Liver (tissue), 8 donors: ENCODE measurements at regions not wholly inside any gene's neighbourhood (a gene's known extent, or its start where the extent isn't known, plus 50 kb on each side); places are given as distances from the start of the nearest gene placed in this dataset.

Experiments used
- DNase-seq: peaks from one replicate; pipeline ENCODE4 v3.0.0-alpha.2; 2017; ENCODE audit warnings: low spot score
- H3K27ac ChIP-seq, 2 donors: one replicate each; pipeline ENCODE4 v1.7.0; 2013; ENCODE audit warnings: inconsistent platforms in 2 of 2, low read length in 2 of 2, control low read depth in 1 of 2, low read depth in 1 of 2, mild to moderate bottlenecking in 1 of 2
- H3K27me3 ChIP-seq, 4 donors: one replicate each; pipeline versions ENCODE4 v1.6.1 to v1.7.0; 2013; ENCODE audit warnings: low read length in 3 of 4, inconsistent platforms in 1 of 4, mild to moderate bottlenecking in 1 of 4, moderate library complexity in 1 of 4; ENCODE audit not compliant: control insufficient read depth in 4 of 4, insufficient read depth in 4 of 4
- H3K36me3 ChIP-seq, 4 donors: one replicate each; pipeline versions ENCODE4 v1.6.1 to v1.7.0; 2013; ENCODE audit warnings: low read length in 3 of 4, mild to moderate bottlenecking in 3 of 4, low read depth in 1 of 4, moderate library complexity in 1 of 4; ENCODE audit not compliant: control insufficient read depth in 4 of 4, insufficient read depth in 3 of 4
- H3K4me1 ChIP-seq, 4 donors: one replicate each; pipeline versions ENCODE4 v1.6.1 to v1.7.0; 2013; ENCODE audit warnings: low read length in 3 of 4, mild to moderate bottlenecking in 3 of 4, moderate library complexity in 1 of 4; ENCODE audit not compliant: control insufficient read depth in 4 of 4, insufficient read depth in 4 of 4
- H3K4me3 ChIP-seq, 3 donors: one replicate each; pipeline versions ENCODE4 v1.6.1 to v1.7.0; 2013; ENCODE audit warnings: low read length in 3 of 3, control low read depth in 1 of 3, low read depth in 1 of 3, mild to moderate bottlenecking in 1 of 3
- H3K9ac ChIP-seq, 2 donors: one replicate each; pipeline ENCODE4 v1.7.0; 2013; ENCODE audit warnings: low read length in 2 of 2, mild to moderate bottlenecking in 2 of 2, moderate library complexity in 2 of 2, control low read depth in 1 of 2, low read depth in 1 of 2
- H3K9me3 ChIP-seq, 4 donors: one replicate each; pipeline versions ENCODE4 v1.6.1 to v1.7.0; 2013; ENCODE audit warnings: low read length in 3 of 4; ENCODE audit not compliant: control insufficient read depth in 4 of 4
- CTCF ChIP-seq: fragments of 150-350 bp; IDR thresholded peaks from 2 replicates; pipeline ENCODE4 v1.5.1; 2017; ENCODE audit warnings: improper control_type of control experiment, low read depth, low read length; ENCODE audit not compliant: missing input control
- EGR1 ChIP-seq, 2 donors: IDR thresholded peaks; 2 replicates each; pipeline ENCODE4 v1.6.1; 2016 to 2018; ENCODE audit warnings: antibody characterized with exemption in 2 of 2, low read depth in 2 of 2
- FOXA1 ChIP-seq: IDR thresholded peaks from 2 replicates; pipeline ENCODE4 v1.6.1; 2016; ENCODE audit warnings: antibody characterized with exemption
- GABPA ChIP-seq, 2 donors: IDR thresholded peaks in 1 of 2; conservative IDR thresholded peaks in 1 of 2; 2 replicates each; pipeline ENCODE4 v1.6.1; 2016; ENCODE audit warnings: antibody characterized with exemption in 2 of 2, mild to moderate bottlenecking in 1 of 2, moderate library complexity in 1 of 2
- HNF4A ChIP-seq, 2 donors: conservative IDR thresholded peaks; 2 replicates each; pipeline ENCODE4 v1.6.1; 2016; ENCODE audit warnings: antibody characterized with exemption in 2 of 2, mild to moderate bottlenecking in 2 of 2
- HNF4G ChIP-seq: IDR thresholded peaks from 2 replicates; pipeline ENCODE4 v1.6.1; 2016; ENCODE audit warnings: antibody characterized with exemption
- MAX ChIP-seq: IDR thresholded peaks from 2 replicates; pipeline ENCODE4 v1.6.1; 2016; ENCODE audit warnings: antibody characterized with exemption
- NR2F2 ChIP-seq: IDR thresholded peaks from 2 replicates; pipeline ENCODE4 v1.6.1; 2016; ENCODE audit warnings: antibody characterized with exemption
- RAD21 ChIP-seq, 2 donors: IDR thresholded peaks; 2 replicates each; pipeline ENCODE4 v1.6.1; 2016; ENCODE audit warnings: antibody characterized with exemption in 2 of 2, mild to moderate bottlenecking in 2 of 2
- REST ChIP-seq: IDR thresholded peaks from 2 replicates; pipeline ENCODE4 v1.6.1; 2016; ENCODE audit warnings: antibody characterized with exemption, mild to moderate bottlenecking
- RXRA ChIP-seq, 2 donors: IDR thresholded peaks; 2 replicates each; pipeline ENCODE4 v1.6.1; 2017 to 2018; ENCODE audit warnings: antibody characterized with exemption in 2 of 2, mild to moderate bottlenecking in 1 of 2
- SP1 ChIP-seq: IDR thresholded peaks from 2 replicates; pipeline ENCODE4 v1.6.1; 2018; ENCODE audit warnings: antibody characterized with exemption, mild to moderate bottlenecking
- TAF1 ChIP-seq: conservative IDR thresholded peaks from 2 replicates; pipeline ENCODE4 v1.6.1; 2016; ENCODE audit warnings: antibody characterized with exemption, mild to moderate bottlenecking
- YY1 ChIP-seq: IDR thresholded peaks from 2 replicates; pipeline ENCODE4 v1.6.1; 2016; ENCODE audit warnings: antibody characterized with exemption, mild to moderate bottlenecking
- ZBTB33 ChIP-seq: IDR thresholded peaks from 2 replicates; pipeline ENCODE4 v1.6.1; 2016; ENCODE audit warnings: antibody characterized with exemption
- WGBS: extraction: QIAGEN DNeasy Blood & Tissue Kit; methylation state at CpG from one replicate; pipeline ENCODE4 v1.1.7; 2013; 5-methylcytosine and 5-hydroxymethylcytosine counted together
- donor health status: healthy.
- donor health status: healthy.
- donor health status: healthy.
- donor health status: healthy.
- donor health status: healthy.

- TF ChIP-seq ZBTB33 (no peak), HNF4A (conservative IDR thresholded peaks at IDR 0.05) (no peak), MAX (no peak), RXRA (IDR thresholded peaks at IDR 0.05) (no peak), EGR1 (IDR thresholded peaks at IDR 0.05; ENCODE audit: low read depth in 2 of 2) (no peak), TAF1 (no peak), RAD21 (IDR thresholded peaks at IDR 0.05) (no peak), NR2F2 (no peak), FOXA1 (no peak), GABPA (IDR thresholded peaks at IDR 0.05 in 1 of 2, conservative IDR thresholded peaks at IDR 0.05 in 1 of 2) (no peak)
These were observed 97.2 kb upstream of the PMEPA1 start (continued) for GRCh38 chr20:57806975-57807374.

- Histone ChIP-seq H3K4me1 (no peaks in the 10 kb centered on the region), H3K27me3 (no peaks in the 10 kb centered on the region), H3K27ac (no peak overlapping the region), H3K9ac (no peak overlapping the region), H3K36me3 (no peaks in the 10 kb centered on the region), H3K9me3 (no peaks in the 10 kb centered on the region), H3K4me3 (no peak overlapping the region)
- no peak for DNase-seq
- no peak for TF ChIP-seq RXRA (IDR thresholded peaks at IDR 0.05)
- no peak for TF ChIP-seq EGR1 (IDR thresholded peaks at IDR 0.05; ENCODE audit: low read depth in 2 of 2)
- TF ChIP-seq HNF4A (conservative IDR thresholded peaks at IDR 0.05) = no peak
- 73% methylated on average over 6 of the region's 6 CpGs for WGBS
These were observed 96.7 kb upstream of the PMEPA1 start for GRCh38 chr20:57806476-57806875.

GRCh38 chr20:57805747-57806146 is 95.9 kb upstream of the PMEPA1 start:
- Histone ChIP-seq H3K9ac (no peak overlapping the region), H3K27ac (no peak overlapping the region), H3K36me3 (no peaks in the 10 kb centered on the region), H3K4me3 (no peak overlapping the region), H3K9me3 (no peaks in the 10 kb centered on the region), H3K4me1 (no peaks in the 10 kb centered on the region), H3K27me3 (no peaks in the 10 kb centered on the region)
- 81% methylated on average over 5 of the region's 5 CpGs for WGBS
- TF ChIP-seq RXRA (IDR thresholded peaks at IDR 0.05) = no peak
- DNase-seq = no peak

GRCh38 chr20:57804470-57805250 is 94.8 kb upstream of the PMEPA1 start:
- no peak for DNase-seq
- no peaks in the 10 kb centered on the region for H3K36me3 ChIP-seq
- no peak overlapping the region for H3K4me3 ChIP-seq
- WGBS = 56% methylated on average over 14 of the region's 14 CpGs
- no peak overlapping the region for H3K9ac ChIP-seq
- TF ChIP-seq ZBTB33 (no peak), REST (no peak), SP1 (no peak), FOXA1 (no peak), TAF1 (no peak), GABPA (IDR thresholded peaks at IDR 0.05 in 1 of 2, conservative IDR thresholded peaks at IDR 0.05 in 1 of 2) (no peak), CTCF (no peak), RXRA (IDR thresholded peaks at IDR 0.05) (no peak), HNF4G (no peak), NR2F2 (no peak), YY1 (no peak)
- H3K9me3 ChIP-seq = no peaks in the 10 kb centered on the region
- no peaks in the 10 kb centered on the region for H3K4me1 ChIP-seq
- H3K27me3 ChIP-seq = no peaks in the 10 kb centered on the region
- H3K27ac ChIP-seq = no peak overlapping the region
